ENCODE measurements at regions not wholly inside any gene's neighbourhood (a gene's known extent, or its start where the extent isn't known, plus 50 kb on each side); places are given as distances from the start of the nearest gene placed in this dataset.

DNA sequence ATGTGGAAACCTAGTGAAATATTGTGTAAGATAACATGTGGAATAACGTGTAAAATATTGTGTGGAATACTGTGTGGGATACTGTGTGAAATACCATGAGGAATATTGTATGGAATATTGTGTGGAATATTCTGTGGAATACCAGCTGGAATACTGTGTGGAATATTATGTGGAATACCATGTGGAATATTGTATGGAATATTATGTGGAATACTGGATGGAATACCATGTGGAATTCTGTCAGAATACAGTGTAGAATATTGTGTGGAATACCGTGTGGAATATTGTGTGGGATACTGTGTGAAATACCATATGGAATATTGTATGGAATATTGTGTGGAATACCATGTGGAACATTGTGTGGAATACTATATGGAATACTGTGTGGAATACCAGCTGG is 134.6 kb upstream of the CHST15 start (continued):
- TF ChIP-seq SMAD4 (CRISPR knock-in tag; IDR thresholded peaks at IDR 0.05) = no peak

DNA sequence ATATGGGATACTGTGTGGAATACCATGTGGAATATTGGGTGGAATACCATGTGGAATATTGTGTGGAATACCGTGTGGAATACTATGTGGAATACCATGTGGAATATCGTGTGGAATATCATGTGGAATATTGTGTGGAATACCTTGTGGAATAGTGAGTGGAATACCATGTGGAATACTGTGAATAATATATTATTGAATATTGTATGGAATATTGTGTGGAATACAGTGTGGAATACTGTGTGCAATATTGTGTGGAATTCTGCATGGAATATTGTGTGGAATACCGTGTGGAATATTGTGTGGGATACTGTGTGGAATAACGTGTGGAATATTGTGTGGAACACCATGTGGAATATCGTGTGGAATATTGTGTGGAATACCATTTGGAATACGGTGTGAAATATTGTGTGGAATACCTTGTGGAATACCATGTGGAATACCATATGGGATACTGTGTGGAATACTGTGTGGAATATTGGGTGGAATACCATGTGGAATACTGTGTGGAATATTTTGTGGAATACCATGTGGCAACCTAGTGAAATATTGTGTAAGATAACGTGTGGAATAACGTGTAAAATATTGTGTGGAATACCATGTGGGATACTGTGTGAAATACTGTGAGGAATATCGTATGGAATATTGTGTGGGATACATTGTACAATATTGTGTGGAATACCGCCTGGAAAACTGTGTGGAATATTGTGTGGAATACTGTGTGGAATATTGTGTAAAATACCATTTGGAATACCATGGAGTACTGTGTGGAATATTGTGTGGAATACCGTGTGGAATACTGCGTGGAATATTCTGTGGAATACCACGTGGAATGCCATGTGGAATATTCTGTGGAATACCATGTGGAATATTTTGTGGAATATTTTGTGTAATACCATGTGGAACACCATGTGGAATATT is 133.9 kb upstream of the CHST15 start:
- H3K36me3 Mint-ChIP-seq = peaks cover 29% of the 10 kb centered on the region
- H3K9me3 Mint-ChIP-seq = peaks cover 54% of the 10 kb centered on the region
- H3K27me3 Mint-ChIP-seq (ENCODE audit: low read depth) = no peaks in the 10 kb centered on the region
- ChIA-PET POLR2A (no interaction called here), CTCF (no interaction called here)
- peaks cover 5% of the 10 kb centered on the region for H3K4me1 Mint-ChIP-seq
- no peak for DNase-seq (ENCODE audit: low spot score)
- H3K27ac Mint-ChIP-seq = no peak overlapping the region
- H3K4me3 Mint-ChIP-seq = no peak overlapping the region
- no peak for ATAC-seq
- TF ChIP-seq CREM (CRISPR knock-in tag; IDR thresholded peaks at IDR 0.05) (no peak), ZNF263 (CRISPR knock-in tag; IDR thresholded peaks at IDR 0.05; ENCODE audit: low read depth) (no peak), GTF2I (CRISPR knock-in tag; conservative IDR thresholded peaks at IDR 0.05) (no peak), GRHL2 (CRISPR knock-in tag; IDR thresholded peaks at IDR 0.05; ENCODE audit: insufficient replicate concordance, severe bottlenecking) (no peak), JAZF1 (CRISPR knock-in tag; IDR thresholded peaks at IDR 0.05) (no peak), RELA (CRISPR knock-in tag; IDR thresholded peaks at IDR 0.05; ENCODE audit: borderline replicate concordance) (no peak), CBFB (CRISPR knock-in tag; IDR thresholded peaks at IDR 0.05; ENCODE audit: low read depth) (no peak), FOXK1 (CRISPR knock-in tag; IDR thresholded peaks at IDR 0.05) (no peak), ETV6 (CRISPR knock-in tag; IDR thresholded peaks at IDR 0.05) (no peak), OVOL2 (CRISPR knock-in tag; IDR thresholded peaks at IDR 0.05; ENCODE audit: borderline replicate concordance) (no peak), ZNF423 (CRISPR knock-in tag; IDR thresholded peaks at IDR 0.05) (no peak), ESRRA (CRISPR knock-in tag; IDR thresholded peaks at IDR 0.05; ENCODE audit: borderline replicate concordance) (no peak)
- TF ChIP-seq, protein P1, sequence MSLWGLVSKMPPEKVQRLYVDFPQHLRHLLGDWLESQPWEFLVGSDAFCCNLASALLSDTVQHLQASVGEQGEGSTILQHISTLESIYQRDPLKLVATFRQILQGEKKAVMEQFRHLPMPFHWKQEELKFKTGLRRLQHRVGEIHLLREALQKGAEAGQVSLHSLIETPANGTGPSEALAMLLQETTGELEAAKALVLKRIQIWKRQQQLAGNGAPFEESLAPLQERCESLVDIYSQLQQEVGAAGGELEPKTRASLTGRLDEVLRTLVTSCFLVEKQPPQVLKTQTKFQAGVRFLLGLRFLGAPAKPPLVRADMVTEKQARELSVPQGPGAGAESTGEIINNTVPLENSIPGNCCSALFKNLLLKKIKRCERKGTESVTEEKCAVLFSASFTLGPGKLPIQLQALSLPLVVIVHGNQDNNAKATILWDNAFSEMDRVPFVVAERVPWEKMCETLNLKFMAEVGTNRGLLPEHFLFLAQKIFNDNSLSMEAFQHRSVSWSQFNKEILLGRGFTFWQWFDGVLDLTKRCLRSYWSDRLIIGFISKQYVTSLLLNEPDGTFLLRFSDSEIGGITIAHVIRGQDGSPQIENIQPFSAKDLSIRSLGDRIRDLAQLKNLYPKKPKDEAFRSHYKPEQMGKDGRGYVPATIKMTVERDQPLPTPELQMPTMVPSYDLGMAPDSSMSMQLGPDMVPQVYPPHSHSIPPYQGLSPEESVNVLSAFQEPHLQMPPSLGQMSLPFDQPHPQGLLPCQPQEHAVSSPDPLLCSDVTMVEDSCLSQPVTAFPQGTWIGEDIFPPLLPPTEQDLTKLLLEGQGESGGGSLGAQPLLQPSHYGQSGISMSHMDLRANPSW (CRISPR knock-in tag; conservative IDR thresholded peaks at IDR 0.05; ENCODE audit: low read depth) = no peak
- TF ChIP-seq, protein P2, sequence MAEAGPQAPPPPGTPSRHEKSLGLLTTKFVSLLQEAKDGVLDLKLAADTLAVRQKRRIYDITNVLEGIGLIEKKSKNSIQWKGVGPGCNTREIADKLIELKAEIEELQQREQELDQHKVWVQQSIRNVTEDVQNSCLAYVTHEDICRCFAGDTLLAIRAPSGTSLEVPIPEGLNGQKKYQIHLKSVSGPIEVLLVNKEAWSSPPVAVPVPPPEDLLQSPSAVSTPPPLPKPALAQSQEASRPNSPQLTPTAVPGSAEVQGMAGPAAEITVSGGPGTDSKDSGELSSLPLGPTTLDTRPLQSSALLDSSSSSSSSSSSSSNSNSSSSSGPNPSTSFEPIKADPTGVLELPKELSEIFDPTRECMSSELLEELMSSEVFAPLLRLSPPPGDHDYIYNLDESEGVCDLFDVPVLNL (CRISPR knock-in tag; IDR thresholded peaks at IDR 0.05; ENCODE audit: borderline replicate concordance, low read depth) = no peak
- TF ChIP-seq, protein P3, sequence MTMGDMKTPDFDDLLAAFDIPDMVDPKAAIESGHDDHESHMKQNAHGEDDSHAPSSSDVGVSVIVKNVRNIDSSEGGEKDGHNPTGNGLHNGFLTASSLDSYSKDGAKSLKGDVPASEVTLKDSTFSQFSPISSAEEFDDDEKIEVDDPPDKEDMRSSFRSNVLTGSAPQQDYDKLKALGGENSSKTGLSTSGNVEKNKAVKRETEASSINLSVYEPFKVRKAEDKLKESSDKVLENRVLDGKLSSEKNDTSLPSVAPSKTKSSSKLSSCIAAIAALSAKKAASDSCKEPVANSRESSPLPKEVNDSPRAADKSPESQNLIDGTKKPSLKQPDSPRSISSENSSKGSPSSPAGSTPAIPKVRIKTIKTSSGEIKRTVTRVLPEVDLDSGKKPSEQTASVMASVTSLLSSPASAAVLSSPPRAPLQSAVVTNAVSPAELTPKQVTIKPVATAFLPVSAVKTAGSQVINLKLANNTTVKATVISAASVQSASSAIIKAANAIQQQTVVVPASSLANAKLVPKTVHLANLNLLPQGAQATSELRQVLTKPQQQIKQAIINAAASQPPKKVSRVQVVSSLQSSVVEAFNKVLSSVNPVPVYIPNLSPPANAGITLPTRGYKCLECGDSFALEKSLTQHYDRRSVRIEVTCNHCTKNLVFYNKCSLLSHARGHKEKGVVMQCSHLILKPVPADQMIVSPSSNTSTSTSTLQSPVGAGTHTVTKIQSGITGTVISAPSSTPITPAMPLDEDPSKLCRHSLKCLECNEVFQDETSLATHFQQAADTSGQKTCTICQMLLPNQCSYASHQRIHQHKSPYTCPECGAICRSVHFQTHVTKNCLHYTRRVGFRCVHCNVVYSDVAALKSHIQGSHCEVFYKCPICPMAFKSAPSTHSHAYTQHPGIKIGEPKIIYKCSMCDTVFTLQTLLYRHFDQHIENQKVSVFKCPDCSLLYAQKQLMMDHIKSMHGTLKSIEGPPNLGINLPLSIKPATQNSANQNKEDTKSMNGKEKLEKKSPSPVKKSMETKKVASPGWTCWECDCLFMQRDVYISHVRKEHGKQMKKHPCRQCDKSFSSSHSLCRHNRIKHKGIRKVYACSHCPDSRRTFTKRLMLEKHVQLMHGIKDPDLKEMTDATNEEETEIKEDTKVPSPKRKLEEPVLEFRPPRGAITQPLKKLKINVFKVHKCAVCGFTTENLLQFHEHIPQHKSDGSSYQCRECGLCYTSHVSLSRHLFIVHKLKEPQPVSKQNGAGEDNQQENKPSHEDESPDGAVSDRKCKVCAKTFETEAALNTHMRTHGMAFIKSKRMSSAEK (CRISPR knock-in tag; IDR thresholded peaks at IDR 0.05; ENCODE audit: borderline replicate concordance) = no peak
- TF ChIP-seq, protein P4, sequence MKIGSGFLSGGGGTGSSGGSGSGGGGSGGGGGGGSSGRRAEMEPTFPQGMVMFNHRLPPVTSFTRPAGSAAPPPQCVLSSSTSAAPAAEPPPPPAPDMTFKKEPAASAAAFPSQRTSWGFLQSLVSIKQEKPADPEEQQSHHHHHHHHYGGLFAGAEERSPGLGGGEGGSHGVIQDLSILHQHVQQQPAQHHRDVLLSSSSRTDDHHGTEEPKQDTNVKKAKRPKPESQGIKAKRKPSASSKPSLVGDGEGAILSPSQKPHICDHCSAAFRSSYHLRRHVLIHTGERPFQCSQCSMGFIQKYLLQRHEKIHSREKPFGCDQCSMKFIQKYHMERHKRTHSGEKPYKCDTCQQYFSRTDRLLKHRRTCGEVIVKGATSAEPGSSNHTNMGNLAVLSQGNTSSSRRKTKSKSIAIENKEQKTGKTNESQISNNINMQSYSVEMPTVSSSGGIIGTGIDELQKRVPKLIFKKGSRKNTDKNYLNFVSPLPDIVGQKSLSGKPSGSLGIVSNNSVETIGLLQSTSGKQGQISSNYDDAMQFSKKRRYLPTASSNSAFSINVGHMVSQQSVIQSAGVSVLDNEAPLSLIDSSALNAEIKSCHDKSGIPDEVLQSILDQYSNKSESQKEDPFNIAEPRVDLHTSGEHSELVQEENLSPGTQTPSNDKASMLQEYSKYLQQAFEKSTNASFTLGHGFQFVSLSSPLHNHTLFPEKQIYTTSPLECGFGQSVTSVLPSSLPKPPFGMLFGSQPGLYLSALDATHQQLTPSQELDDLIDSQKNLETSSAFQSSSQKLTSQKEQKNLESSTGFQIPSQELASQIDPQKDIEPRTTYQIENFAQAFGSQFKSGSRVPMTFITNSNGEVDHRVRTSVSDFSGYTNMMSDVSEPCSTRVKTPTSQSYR (CRISPR knock-in tag; IDR thresholded peaks at IDR 0.05) = no peak
- TF ChIP-seq, protein P5, sequence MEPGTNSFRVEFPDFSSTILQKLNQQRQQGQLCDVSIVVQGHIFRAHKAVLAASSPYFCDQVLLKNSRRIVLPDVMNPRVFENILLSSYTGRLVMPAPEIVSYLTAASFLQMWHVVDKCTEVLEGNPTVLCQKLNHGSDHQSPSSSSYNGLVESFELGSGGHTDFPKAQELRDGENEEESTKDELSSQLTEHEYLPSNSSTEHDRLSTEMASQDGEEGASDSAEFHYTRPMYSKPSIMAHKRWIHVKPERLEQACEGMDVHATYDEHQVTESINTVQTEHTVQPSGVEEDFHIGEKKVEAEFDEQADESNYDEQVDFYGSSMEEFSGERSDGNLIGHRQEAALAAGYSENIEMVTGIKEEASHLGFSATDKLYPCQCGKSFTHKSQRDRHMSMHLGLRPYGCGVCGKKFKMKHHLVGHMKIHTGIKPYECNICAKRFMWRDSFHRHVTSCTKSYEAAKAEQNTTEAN (CRISPR knock-in tag; IDR thresholded peaks at IDR 0.05) = no peak
- TF ChIP-seq, protein P6, sequence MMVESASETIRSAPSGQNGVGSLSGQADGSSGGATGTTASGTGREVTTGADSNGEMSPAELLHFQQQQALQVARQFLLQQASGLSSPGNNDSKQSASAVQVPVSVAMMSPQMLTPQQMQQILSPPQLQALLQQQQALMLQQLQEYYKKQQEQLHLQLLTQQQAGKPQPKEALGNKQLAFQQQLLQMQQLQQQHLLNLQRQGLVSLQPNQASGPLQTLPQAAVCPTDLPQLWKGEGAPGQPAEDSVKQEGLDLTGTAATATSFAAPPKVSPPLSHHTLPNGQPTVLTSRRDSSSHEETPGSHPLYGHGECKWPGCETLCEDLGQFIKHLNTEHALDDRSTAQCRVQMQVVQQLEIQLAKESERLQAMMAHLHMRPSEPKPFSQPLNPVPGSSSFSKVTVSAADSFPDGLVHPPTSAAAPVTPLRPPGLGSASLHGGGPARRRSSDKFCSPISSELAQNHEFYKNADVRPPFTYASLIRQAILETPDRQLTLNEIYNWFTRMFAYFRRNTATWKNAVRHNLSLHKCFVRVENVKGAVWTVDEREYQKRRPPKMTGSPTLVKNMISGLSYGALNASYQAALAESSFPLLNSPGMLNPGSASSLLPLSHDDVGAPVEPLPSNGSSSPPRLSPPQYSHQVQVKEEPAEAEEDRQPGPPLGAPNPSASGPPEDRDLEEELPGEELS (CRISPR knock-in tag; IDR thresholded peaks at IDR 0.05) = no peak

Data from WTC11 (cell line).